Liver (tissue), 8 donors: ENCODE measurements at regions not wholly inside any gene's neighbourhood (a gene's known extent, or its start where the extent isn't known, plus 50 kb on each side); places are given as distances from the start of the nearest gene placed in this dataset.

ENCODE experiments used
- DNase-seq: peaks from one replicate; pipeline ENCODE4 v3.0.0-alpha.2; 2017; ENCODE audit warnings: low spot score
- H3K27ac ChIP-seq, 2 donors: one replicate each; pipeline ENCODE4 v1.7.0; 2013; ENCODE audit warnings: inconsistent platforms in 2 of 2, low read length in 2 of 2, control low read depth in 1 of 2, low read depth in 1 of 2, mild to moderate bottlenecking in 1 of 2
- H3K27me3 ChIP-seq, 4 donors: one replicate each; pipeline versions ENCODE4 v1.6.1 to v1.7.0; 2013; ENCODE audit warnings: low read length in 3 of 4, inconsistent platforms in 1 of 4, mild to moderate bottlenecking in 1 of 4, moderate library complexity in 1 of 4; ENCODE audit not compliant: control insufficient read depth in 4 of 4, insufficient read depth in 4 of 4
- H3K36me3 ChIP-seq, 4 donors: one replicate each; pipeline versions ENCODE4 v1.6.1 to v1.7.0; 2013; ENCODE audit warnings: low read length in 3 of 4, mild to moderate bottlenecking in 3 of 4, low read depth in 1 of 4, moderate library complexity in 1 of 4; ENCODE audit not compliant: control insufficient read depth in 4 of 4, insufficient read depth in 3 of 4
- H3K4me1 ChIP-seq, 4 donors: one replicate each; pipeline versions ENCODE4 v1.6.1 to v1.7.0; 2013; ENCODE audit warnings: low read length in 3 of 4, mild to moderate bottlenecking in 3 of 4, moderate library complexity in 1 of 4; ENCODE audit not compliant: control insufficient read depth in 4 of 4, insufficient read depth in 4 of 4
- H3K4me3 ChIP-seq, 3 donors: one replicate each; pipeline versions ENCODE4 v1.6.1 to v1.7.0; 2013; ENCODE audit warnings: low read length in 3 of 3, control low read depth in 1 of 3, low read depth in 1 of 3, mild to moderate bottlenecking in 1 of 3
- H3K9ac ChIP-seq, 2 donors: one replicate each; pipeline ENCODE4 v1.7.0; 2013; ENCODE audit warnings: low read length in 2 of 2, mild to moderate bottlenecking in 2 of 2, moderate library complexity in 2 of 2, control low read depth in 1 of 2, low read depth in 1 of 2
- H3K9me3 ChIP-seq, 4 donors: one replicate each; pipeline versions ENCODE4 v1.6.1 to v1.7.0; 2013; ENCODE audit warnings: low read length in 3 of 4; ENCODE audit not compliant: control insufficient read depth in 4 of 4
- ATF3 ChIP-seq: IDR thresholded peaks from 2 replicates; pipeline ENCODE4 v1.6.1; 2016; ENCODE audit warnings: antibody characterized with exemption
- CTCF ChIP-seq: fragments of 150-350 bp; IDR thresholded peaks from 2 replicates; pipeline ENCODE4 v1.5.1; 2017; ENCODE audit warnings: improper control_type of control experiment, low read depth, low read length; ENCODE audit not compliant: missing input control
- EGR1 ChIP-seq, 2 donors: IDR thresholded peaks; 2 replicates each; pipeline ENCODE4 v1.6.1; 2016 to 2018; ENCODE audit warnings: antibody characterized with exemption in 2 of 2, low read depth in 2 of 2
- FOXA1 ChIP-seq: IDR thresholded peaks from 2 replicates; pipeline ENCODE4 v1.6.1; 2016; ENCODE audit warnings: antibody characterized with exemption
- FOXA2 ChIP-seq: IDR thresholded peaks from 2 replicates; pipeline ENCODE4 v1.6.1; 2016; ENCODE audit warnings: antibody characterized with exemption
- GABPA ChIP-seq, 2 donors: IDR thresholded peaks in 1 of 2; conservative IDR thresholded peaks in 1 of 2; 2 replicates each; pipeline ENCODE4 v1.6.1; 2016; ENCODE audit warnings: antibody characterized with exemption in 2 of 2, mild to moderate bottlenecking in 1 of 2, moderate library complexity in 1 of 2
- HNF4A ChIP-seq, 2 donors: conservative IDR thresholded peaks; 2 replicates each; pipeline ENCODE4 v1.6.1; 2016; ENCODE audit warnings: antibody characterized with exemption in 2 of 2, mild to moderate bottlenecking in 2 of 2
- HNF4G ChIP-seq: IDR thresholded peaks from 2 replicates; pipeline ENCODE4 v1.6.1; 2016; ENCODE audit warnings: antibody characterized with exemption
- JUND ChIP-seq, 2 donors: IDR thresholded peaks; 2 replicates each; pipeline ENCODE4 v1.6.1; 2016; ENCODE audit warnings: antibody characterized with exemption in 2 of 2
- MAX ChIP-seq: IDR thresholded peaks from 2 replicates; pipeline ENCODE4 v1.6.1; 2016; ENCODE audit warnings: antibody characterized with exemption
- RAD21 ChIP-seq, 2 donors: IDR thresholded peaks; 2 replicates each; pipeline ENCODE4 v1.6.1; 2016; ENCODE audit warnings: antibody characterized with exemption in 2 of 2, mild to moderate bottlenecking in 2 of 2
- REST ChIP-seq: IDR thresholded peaks from 2 replicates; pipeline ENCODE4 v1.6.1; 2016; ENCODE audit warnings: antibody characterized with exemption, mild to moderate bottlenecking
- RXRA ChIP-seq, 2 donors: IDR thresholded peaks; 2 replicates each; pipeline ENCODE4 v1.6.1; 2017 to 2018; ENCODE audit warnings: antibody characterized with exemption in 2 of 2, mild to moderate bottlenecking in 1 of 2
- SP1 ChIP-seq: IDR thresholded peaks from 2 replicates; pipeline ENCODE4 v1.6.1; 2018; ENCODE audit warnings: antibody characterized with exemption, mild to moderate bottlenecking
- YY1 ChIP-seq: IDR thresholded peaks from 2 replicates; pipeline ENCODE4 v1.6.1; 2016; ENCODE audit warnings: antibody characterized with exemption, mild to moderate bottlenecking
- ZBTB33 ChIP-seq: IDR thresholded peaks from 2 replicates; pipeline ENCODE4 v1.6.1; 2016; ENCODE audit warnings: antibody characterized with exemption
- WGBS: extraction: QIAGEN DNeasy Blood & Tissue Kit; methylation state at CpG from one replicate; pipeline ENCODE4 v1.1.7; 2013; 5-methylcytosine and 5-hydroxymethylcytosine counted together
- donor health status: healthy.
- donor health status: healthy.
- donor health status: healthy.
- donor health status: healthy.
- donor health status: healthy.

GRCh38 chr7:34282271-34282670, 375.7 kb upstream of the NPSR1 start:
- H3K36me3 ChIP-seq: no peaks in the 10 kb centered on the region
- H3K9me3 ChIP-seq: peaks cover 4 to 11% (median 6%) of the 10 kb centered on the region in 4 donors
- no peaks in the 10 kb centered on the region for H3K4me1 ChIP-seq
- WGBS: 26% methylated on average over 1 of the region's 1 CpG
- DNase-seq: no peak
- TF ChIP-seq RXRA (IDR thresholded peaks at IDR 0.05) (no peak), HNF4A (conservative IDR thresholded peaks at IDR 0.05) (no peak), EGR1 (IDR thresholded peaks at IDR 0.05; ENCODE audit: low read depth in 2 of 2) (no peak), HNF4G (no peak), ATF3 (no peak), GABPA (IDR thresholded peaks at IDR 0.05 in 1 of 2, conservative IDR thresholded peaks at IDR 0.05 in 1 of 2) (no peak), REST (no peak), FOXA1 (no peak), CTCF (no peak), RAD21 (IDR thresholded peaks at IDR 0.05) (no peak), SP1 (no peak)
- H3K27ac ChIP-seq: no peak overlapping the region
- peaks cover 0 to 2% (median 0%) of the 10 kb centered on the region in 4 donors for H3K27me3 ChIP-seq
- no peak overlapping the region for H3K9ac ChIP-seq
- no peak overlapping the region for H3K4me3 ChIP-seq

GRCh38 chr7:34296663-34297062, 361.4 kb upstream of the NPSR1 start:
- DNase-seq: no peak
- Histone ChIP-seq H3K9me3 (no peaks in the 10 kb centered on the region), H3K27me3 (no peaks in the 10 kb centered on the region), H3K36me3 (no peaks in the 10 kb centered on the region), H3K4me3 (no peak overlapping the region), H3K27ac (no peak overlapping the region), H3K4me1 (no peaks in the 10 kb centered on the region), H3K9ac (no peak overlapping the region)
- WGBS: 71% methylated on average over 1 of the region's 1 CpG
- TF ChIP-seq HNF4A (conservative IDR thresholded peaks at IDR 0.05) (no peak), EGR1 (IDR thresholded peaks at IDR 0.05; ENCODE audit: low read depth in 2 of 2) (no peak), MAX (no peak), GABPA (IDR thresholded peaks at IDR 0.05 in 1 of 2, conservative IDR thresholded peaks at IDR 0.05 in 1 of 2) (no peak), ZBTB33 (no peak), ATF3 (no peak), CTCF (no peak), JUND (IDR thresholded peaks at IDR 0.05) (no peak), RXRA (IDR thresholded peaks at IDR 0.05) (no peak), YY1 (no peak), FOXA2 (no peak), HNF4G (no peak)
